Fibroblast of the aortic adventitia (primary cell): ENCODE measurements at regions not wholly inside any gene's neighbourhood (a gene's known extent, or its start where the extent isn't known, plus 50 kb on each side); places are given as distances from the start of the nearest gene placed in this dataset.
A peak's percentile ranks its signal among the peaks of the same experiment; 100 is the strongest.

Experiments
- DNase-seq: peaks from one replicate; pipeline ENCODE4 v3.0.0-alpha.2; 2010; ENCODE audit warnings: low read depth
- H3K4me3 ChIP-seq: 2 replicates; pipeline ENCODE4 v1.5.1; 2011; ENCODE audit warnings: low read depth, mild to moderate bottlenecking, control low read depth, low read length, moderate library complexity
- CTCF ChIP-seq: IDR thresholded peaks from 2 replicates; pipeline ENCODE4 v1.5.1; 2011; ENCODE audit warnings: mild to moderate bottlenecking, low read length, control low read depth, inconsistent platforms; ENCODE audit not compliant: insufficient read depth

DNA sequence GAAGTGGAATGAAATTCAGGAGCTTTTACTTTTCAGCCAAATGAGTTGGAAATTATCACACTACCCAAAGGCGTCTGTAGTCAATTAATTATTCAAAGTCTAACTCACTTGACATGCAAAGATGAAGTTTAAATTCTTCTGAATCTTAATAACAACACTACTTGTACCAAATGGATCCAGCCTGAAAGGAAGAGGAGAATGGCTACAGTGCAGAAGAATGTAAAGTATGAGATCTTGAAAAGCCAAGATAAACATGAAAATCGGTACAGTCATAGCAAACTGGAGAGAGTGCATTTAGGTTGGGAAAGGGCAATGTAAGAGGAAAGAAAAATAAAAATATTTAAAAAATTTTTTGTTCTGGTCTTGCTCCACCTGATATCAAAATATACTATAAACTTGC, 195.5 kb downstream of the SIM1 start:
- peak; percentile 89 for DNase-seq
- H3K4me3 ChIP-seq, result no peak overlapping the region

DNA sequence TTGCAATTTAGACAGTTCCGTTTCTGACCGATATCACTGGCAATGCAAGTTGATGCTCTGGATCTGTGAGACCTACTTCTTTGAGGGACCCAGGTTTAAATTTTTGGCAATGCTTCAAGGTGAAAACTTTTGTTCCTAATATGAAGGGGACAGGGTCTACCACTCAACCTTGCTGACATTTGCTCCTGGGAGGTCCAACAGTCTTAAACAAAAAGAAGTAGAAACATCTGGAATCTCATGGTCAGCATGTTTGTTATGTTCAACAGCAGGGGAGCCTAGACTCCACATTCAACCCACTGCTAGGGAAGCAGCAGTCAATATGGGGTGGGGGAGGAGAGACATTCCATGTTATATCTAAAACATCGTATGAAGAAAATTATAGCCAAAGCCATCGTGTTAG, 196.4 kb downstream of the SIM1 start:
- no peak for DNase-seq
- H3K4me3 ChIP-seq, result no peak overlapping the region
- no peak for TF ChIP-seq CTCF

More for the DNA sequence above, 195.5 kb downstream of the SIM1 start:
- TF ChIP-seq CTCF, result no peak

DNA sequence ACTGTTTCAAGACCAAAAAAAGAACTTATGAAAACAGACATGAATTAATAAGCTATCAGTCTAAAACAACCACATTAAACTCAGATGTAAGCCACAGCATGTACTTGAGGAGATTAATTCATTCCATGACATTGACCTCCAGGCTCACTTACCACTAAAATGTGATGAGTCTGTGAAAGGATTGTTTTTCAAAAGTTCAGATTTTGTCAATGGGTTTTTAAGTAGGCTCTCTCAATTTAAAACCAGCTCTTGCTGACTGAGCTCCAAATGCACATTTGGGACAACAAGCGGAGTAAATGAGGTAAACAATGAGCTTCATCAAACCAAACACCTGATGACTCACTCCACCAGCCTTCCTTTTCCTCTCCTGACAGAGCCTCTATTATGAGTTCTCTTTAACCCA, 197.0 kb downstream of the SIM1 start:
- no peak overlapping the region for H3K4me3 ChIP-seq
- TF ChIP-seq CTCF, result no peak
- peak; percentile 19 for DNase-seq

GRCh38 chr6:100266494-100267401, 198.0 kb downstream of the SIM1 start:
- peak; percentile 33 for DNase-seq
- H3K4me3 ChIP-seq, result no peak overlapping the region
- no peak for TF ChIP-seq CTCF

GRCh38 chr6:100262086-100262485, 202.6 kb downstream of the SIM1 start:
- TF ChIP-seq CTCF, result no peak
- no peak for DNase-seq
- H3K4me3 ChIP-seq, result no peak overlapping the region

- no peak overlapping the region for H3K4me3 ChIP-seq
- no peak for TF ChIP-seq CTCF
- no peak for DNase-seq
Observed at GRCh38 chr6:100261486-100261885, 203.2 kb downstream of the SIM1 start.
